ENCODE measurements at regions not wholly inside any gene's neighbourhood (a gene's known extent, or its start where the extent isn't known, plus 50 kb on each side); places are given as distances from the start of the nearest gene placed in this dataset.

DNA sequence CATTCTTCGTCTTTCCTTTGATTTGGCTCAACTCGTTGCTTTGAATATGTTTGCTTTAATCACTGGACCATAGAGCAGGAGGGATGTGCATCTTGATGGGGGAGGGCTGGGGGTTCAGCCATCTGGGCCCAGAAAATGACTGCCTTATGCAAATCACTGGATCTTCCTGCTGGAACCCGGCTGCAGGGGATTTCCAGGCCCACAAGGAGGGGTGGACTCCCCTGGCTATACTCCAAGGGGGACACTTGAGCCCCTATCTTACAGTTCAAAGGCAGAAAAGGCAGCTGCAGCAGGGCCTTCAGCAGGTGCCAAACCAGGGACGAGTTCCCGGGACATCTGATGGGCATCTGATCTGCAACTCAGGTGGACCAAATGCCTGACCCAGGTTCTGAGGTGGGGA, 122.5 kb downstream of the DICER1 start:
- no TSS peak for BruUV-seq (replicated peaks)
- DNase-seq (ENCODE audit: unreplicated experiment) = no peak
- TF ChIP-seq, protein P1, sequence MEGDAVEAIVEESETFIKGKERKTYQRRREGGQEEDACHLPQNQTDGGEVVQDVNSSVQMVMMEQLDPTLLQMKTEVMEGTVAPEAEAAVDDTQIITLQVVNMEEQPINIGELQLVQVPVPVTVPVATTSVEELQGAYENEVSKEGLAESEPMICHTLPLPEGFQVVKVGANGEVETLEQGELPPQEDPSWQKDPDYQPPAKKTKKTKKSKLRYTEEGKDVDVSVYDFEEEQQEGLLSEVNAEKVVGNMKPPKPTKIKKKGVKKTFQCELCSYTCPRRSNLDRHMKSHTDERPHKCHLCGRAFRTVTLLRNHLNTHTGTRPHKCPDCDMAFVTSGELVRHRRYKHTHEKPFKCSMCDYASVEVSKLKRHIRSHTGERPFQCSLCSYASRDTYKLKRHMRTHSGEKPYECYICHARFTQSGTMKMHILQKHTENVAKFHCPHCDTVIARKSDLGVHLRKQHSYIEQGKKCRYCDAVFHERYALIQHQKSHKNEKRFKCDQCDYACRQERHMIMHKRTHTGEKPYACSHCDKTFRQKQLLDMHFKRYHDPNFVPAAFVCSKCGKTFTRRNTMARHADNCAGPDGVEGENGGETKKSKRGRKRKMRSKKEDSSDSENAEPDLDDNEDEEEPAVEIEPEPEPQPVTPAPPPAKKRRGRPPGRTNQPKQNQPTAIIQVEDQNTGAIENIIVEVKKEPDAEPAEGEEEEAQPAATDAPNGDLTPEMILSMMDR (IDR thresholded peaks at IDR 0.05; ENCODE audit: unreplicated experiment) = no peak
- no peak overlapping the region for H3K4me3 Mint-ChIP-seq (ENCODE audit: unreplicated experiment)
- ChIA-PET CTCF (no interaction called here), POLR2A (no interaction called here)
- intact Hi-C loops (cut with micrococcal nuclease) = no loop called here
- no peaks in the 10 kb centered on the region for H3K4me1 Mint-ChIP-seq (ENCODE audit: insufficient read depth, unreplicated experiment)
- H3K27ac Mint-ChIP-seq (ENCODE audit: low read depth, unreplicated experiment) = no peak overlapping the region
- peaks cover 7% of the 10 kb centered on the region for H3K36me3 Mint-ChIP-seq (ENCODE audit: insufficient read depth, unreplicated experiment)
- H3K27me3 Mint-ChIP-seq (ENCODE audit: insufficient read depth, unreplicated experiment) = peaks cover 22% of the 10 kb centered on the region
- no peaks in the 10 kb centered on the region for H3K9me3 Mint-ChIP-seq (ENCODE audit: unreplicated experiment)

DNA sequence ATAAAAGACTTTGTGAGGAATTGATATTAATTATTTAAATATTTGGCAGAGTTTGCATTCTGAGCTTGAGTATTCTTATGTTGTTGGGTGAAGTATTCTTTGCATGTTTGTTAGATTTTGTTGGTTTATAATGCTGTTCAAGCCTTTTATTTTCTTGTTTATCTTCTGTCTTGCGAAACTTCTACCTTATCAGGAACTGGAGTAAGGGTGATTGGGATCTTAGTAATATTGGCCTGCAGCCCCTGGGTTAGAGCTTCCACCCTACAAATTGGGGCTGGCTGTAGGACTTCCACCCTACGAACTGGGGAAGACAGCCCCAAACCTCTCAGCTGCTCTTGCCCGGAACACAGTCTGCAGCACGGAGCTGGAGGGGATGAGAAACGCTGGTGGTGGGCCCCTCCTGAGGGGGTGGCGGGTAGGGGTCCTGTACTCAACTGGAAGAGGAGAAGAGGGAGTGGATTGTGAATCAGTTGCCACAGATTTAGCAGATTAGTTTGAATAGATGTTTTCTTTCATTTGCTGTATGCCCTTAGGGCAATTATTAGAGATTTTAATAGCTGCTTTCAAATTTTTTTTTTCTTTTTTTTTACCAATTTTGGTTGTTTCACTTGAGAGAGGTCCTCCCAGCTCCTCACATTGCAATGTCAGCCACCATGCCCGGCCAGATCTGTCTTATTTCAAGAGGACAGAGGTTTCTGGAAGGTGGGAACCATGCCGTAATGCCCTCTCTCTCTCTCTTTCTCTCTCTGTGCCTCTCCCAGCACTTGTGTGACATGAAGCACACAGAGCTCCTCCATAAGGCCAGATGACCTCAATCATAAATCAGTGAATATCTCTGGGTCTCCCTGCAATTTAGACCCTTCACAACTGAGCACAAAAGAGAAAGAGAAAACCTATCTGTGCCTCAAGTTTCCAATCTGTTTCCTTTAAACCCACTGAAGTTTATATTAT, 123.4 kb downstream of the DICER1 start:
- peaks cover 17% of the 10 kb centered on the region for H3K27me3 Mint-ChIP-seq (ENCODE audit: insufficient read depth, unreplicated experiment)
- peaks cover 6% of the 10 kb centered on the region for H3K9me3 Mint-ChIP-seq (ENCODE audit: unreplicated experiment)
- BruUV-seq (replicated peaks) = no TSS peak

DNA sequence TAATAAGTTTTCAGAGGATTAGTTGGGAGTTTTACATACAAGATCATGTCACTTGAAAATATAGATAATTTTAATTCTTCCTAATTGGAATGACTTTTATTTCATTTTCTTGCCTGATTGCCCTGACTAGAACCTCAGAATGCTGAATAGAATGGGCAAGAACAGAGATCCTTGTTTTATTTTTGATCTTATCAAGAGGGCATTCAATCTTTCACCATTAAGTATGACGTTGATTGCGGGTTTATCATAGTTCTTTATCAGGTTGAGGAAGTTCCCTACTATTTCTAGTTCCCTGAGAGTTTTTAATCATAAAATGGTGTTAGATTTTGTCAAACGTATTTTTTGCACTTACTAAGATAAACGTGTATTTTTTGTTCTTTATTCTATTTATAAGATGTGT, 124.3 kb downstream of the DICER1 start:
- Mint-ChIP-seq H3K36me3 (ENCODE audit: insufficient read depth, unreplicated experiment) (peaks cover 7% of the 10 kb centered on the region), H3K9me3 (ENCODE audit: unreplicated experiment) (peaks cover 7% of the 10 kb centered on the region), H3K27ac (ENCODE audit: low read depth, unreplicated experiment) (no peak overlapping the region), H3K4me3 (ENCODE audit: unreplicated experiment) (no peak overlapping the region), H3K4me1 (ENCODE audit: insufficient read depth, unreplicated experiment) (no peaks in the 10 kb centered on the region), H3K27me3 (ENCODE audit: insufficient read depth, unreplicated experiment) (peaks cover 8% of the 10 kb centered on the region)
- DNase-seq (ENCODE audit: unreplicated experiment) = no peak
- ChIA-PET POLR2A (no interaction called here), CTCF (no interaction called here)
- intact Hi-C loops (cut with micrococcal nuclease) = no loop called here
- TF ChIP-seq, protein P1 (IDR thresholded peaks at IDR 0.05; ENCODE audit: unreplicated experiment) = no peak
- no TSS peak for BruUV-seq (replicated peaks)

More for the DNA sequence above, 123.4 kb downstream of the DICER1 start:
- CTCF ChIA-PET = interaction anchor here (0.8 kb wide), 1 partner anchor 10 kb away, joined by 3 read pairs; no protein-coding TSS in a partner anchor
- peaks cover 7% of the 10 kb centered on the region for H3K36me3 Mint-ChIP-seq (ENCODE audit: insufficient read depth, unreplicated experiment)
- no peaks in the 10 kb centered on the region for H3K4me1 Mint-ChIP-seq (ENCODE audit: insufficient read depth, unreplicated experiment)
- DNase-seq (ENCODE audit: unreplicated experiment) = no peak
- TF ChIP-seq, protein P1 (IDR thresholded peaks at IDR 0.05; ENCODE audit: unreplicated experiment) = no peak
- POLR2A ChIA-PET = no interaction called here
- intact Hi-C loops (cut with micrococcal nuclease) = no loop called here
- no peak overlapping the region for H3K4me3 Mint-ChIP-seq (ENCODE audit: unreplicated experiment)
- no peak overlapping the region for H3K27ac Mint-ChIP-seq (ENCODE audit: low read depth, unreplicated experiment)

DNA sequence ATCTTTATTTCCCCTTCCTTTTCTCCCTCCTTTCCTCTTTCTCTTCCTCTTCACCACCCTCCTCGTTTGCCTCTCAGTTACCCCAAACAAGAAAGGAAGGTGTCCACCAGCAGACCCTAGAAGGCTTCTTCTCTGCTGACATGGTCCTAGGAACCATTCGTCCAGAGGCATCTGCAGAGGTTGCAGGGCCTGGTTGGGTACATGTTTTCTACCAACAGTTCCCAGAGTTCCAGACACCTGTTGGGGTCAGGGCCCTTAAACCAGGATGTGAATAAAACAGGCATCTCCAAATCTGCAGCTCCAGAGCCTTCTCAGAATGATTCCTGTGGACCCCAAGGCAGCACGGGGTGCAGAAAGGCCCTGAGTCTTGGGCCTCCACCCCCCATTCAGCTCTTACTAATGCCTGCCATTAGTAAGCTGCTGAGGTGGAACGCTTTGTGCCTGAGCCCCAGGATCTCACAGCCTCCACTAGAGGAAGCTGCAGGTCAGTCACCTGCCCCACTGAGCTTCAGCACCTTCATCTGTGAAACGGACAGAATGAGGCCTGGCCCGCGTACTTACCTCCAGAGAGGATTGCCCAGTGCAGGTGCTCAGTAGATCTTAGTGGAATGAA, 130.4 kb downstream of the DICER1 start:
- TF ChIP-seq, protein P1 (IDR thresholded peaks at IDR 0.05; ENCODE audit: unreplicated experiment) = no peak
- no peak overlapping the region for H3K27ac Mint-ChIP-seq (ENCODE audit: low read depth, unreplicated experiment)
- peaks cover 12% of the 10 kb centered on the region for H3K4me1 Mint-ChIP-seq (ENCODE audit: insufficient read depth, unreplicated experiment)
- intact Hi-C loops (cut with micrococcal nuclease) = no loop called here
- H3K27me3 Mint-ChIP-seq (ENCODE audit: insufficient read depth, unreplicated experiment) = no peaks in the 10 kb centered on the region
- CTCF ChIA-PET = interaction anchor here (1.6 kb wide), 1 partner anchor 337 kb away, joined by 3 read pairs; no protein-coding TSS in a partner anchor
- H3K4me3 Mint-ChIP-seq (ENCODE audit: unreplicated experiment) = no peak overlapping the region
- peaks cover 7% of the 10 kb centered on the region for H3K36me3 Mint-ChIP-seq (ENCODE audit: insufficient read depth, unreplicated experiment)
- no peak for DNase-seq (ENCODE audit: unreplicated experiment)
- BruUV-seq (replicated peaks) = no TSS peak
- H3K9me3 Mint-ChIP-seq (ENCODE audit: unreplicated experiment) = peaks cover 7% of the 10 kb centered on the region
- POLR2A ChIA-PET = no interaction called here
